NCI-H2196 treated with DMSO at 0.1 percent for 48 hours (cell line): ENCODE measurements at regions not wholly inside any gene's neighbourhood (a gene's known extent, or its start where the extent isn't known, plus 50 kb on each side); places are given as distances from the start of the nearest gene placed in this dataset.
"Not testable (repeated sequence)": the region's sequence is repeated elsewhere in the genome, so short reads cannot be mapped to it uniquely, and the experiment has no call there.

Experiments
- DNase-seq: peaks from one replicate; lab custom pipeline; 2025; ENCODE audit not compliant: unreplicated experiment; lab: John Stamatoyannopoulos, UW

DNA sequence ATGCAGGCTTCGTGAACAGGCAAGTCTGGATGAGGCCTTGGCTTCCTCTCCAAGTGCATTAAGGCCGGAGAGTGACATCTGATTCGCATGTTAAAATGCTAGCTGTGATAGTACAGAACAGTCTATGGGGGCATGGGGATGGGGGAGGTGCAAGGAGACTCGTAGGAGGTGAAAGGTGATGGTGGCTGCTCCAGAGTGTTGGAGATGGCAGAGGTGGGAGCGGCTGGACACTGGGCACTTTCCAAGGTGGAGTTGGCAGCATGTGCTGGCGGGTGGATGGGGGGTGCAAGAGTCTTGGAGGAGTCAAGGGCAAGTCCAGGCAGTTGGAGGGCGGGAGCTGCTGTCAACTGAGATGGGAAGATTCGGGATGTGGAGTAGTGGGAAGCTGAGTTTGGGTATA is 350.9 kb upstream of the TNRC6C start:
- no peak for DNase-seq

DNA sequence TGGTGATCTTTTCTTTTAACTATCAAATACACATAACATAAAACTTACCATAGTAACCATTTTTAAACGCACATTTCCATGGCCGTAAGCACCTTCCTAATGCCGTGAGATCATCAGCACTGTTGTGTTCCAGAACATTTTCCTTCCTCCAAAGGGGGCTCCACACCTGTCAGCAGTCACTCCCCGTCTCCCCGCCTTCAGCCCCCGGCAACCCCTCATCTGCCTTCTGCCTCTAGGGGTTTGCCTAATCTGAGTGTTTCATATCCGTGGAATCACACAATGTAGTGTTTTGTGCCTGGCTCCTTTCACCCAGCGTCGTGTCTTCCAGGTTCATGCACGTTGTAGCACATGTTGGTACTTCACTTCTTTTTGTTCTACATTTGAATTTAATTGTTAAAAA is 350.1 kb upstream of the TNRC6C start:
- DNase-seq: no peak

DNA sequence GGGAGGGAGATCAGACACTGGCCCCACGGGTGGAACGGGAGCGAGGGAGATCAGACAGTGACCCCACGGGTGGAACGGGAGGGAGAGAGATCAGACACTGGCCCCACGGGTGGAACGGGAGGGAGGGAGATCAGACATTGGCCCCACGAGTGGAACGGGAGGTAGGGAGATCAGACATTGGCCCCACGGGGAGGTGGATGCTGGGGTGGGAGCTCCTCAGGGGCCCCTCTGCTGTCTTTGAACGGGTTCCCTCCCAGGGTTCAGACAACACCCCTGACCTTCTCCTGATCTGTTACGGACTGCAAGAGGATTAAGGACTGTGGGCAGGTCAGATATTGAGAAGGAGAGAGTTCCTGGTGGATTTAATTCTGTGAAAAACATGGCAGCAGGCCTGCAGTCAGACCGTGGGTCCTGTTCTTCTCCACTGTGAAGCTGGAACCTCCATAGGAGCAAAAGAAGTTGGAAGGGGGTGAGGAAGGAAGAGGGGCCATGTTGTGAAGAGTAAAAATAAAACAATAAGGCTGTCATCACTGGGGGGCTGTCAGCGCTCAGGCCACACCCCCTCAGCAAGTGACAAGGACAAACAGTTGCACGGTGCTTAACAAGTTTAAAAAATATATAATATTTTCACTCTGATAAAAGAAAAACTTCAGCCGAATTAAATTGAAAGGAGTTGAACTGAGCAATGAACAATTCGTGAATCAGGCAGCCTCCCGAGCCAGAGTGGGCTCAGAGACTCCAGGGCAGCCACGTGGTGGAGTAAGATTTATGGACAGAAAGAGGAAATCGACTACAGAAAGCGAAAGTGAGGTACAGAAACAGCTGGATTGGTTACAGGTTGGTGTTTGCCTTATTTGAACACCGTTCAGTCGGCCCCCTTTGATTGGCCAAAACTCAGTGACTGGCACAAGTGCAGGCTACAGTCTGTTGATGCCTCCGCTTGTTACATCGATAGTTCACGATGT is 348.7 kb upstream of the TNRC6C start:
- DNase-seq: no peak

DNA sequence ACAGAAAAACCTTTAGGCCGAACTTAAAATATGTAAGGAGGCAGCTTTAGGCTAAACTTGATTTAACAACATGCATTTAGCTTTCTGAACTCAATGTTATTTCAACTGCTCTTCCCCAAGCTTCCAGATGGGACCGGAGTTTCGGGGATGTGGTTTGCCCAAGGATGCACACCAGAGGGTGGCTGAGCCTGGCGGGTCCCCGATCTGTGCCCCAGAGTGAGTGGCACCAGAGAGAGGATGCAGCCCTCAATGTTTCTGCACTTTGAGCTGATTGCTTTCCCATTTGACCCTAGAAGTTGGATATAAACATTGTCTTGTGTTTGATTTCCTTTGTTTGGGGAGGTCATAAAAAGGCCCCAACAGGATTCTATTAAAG is 348.0 kb upstream of the TNRC6C start:
- DNase-seq: no peak

DNA sequence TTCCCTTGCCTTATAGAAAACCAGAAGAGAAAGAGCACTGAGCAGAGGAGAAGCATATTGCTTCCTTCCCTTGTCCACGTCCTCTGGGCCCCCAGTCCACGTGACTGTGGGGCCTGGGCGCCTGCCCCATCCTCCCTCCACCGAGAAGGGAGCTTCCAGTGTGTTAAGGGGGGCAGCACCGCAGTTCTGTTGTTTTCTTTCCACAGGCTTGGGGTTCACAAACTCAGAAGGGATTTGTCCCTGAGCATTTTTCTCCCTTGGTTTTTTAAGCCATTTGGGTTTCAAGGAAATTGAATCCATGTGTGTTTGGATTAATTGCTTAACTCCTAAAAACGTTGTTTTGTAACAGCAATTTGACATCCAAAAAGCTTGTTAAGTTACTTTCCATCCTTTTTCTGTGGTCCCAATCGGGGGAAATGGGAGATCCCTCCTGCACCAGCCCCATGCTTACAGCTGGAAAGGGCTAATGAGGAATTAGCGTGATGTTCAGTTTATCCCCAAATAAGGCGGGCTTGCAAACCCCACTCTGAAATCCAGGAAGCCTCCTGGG is 347.5 kb upstream of the TNRC6C start:
- no peak for DNase-seq

GRCh38 chr17:77611791-77612502 is 346.6 kb upstream of the TNRC6C start:
- DNase-seq: no peak

- no peak for DNase-seq
These were observed 345.3 kb upstream of the TNRC6C start for GRCh38 chr17:77613218-77613617.

DNA sequence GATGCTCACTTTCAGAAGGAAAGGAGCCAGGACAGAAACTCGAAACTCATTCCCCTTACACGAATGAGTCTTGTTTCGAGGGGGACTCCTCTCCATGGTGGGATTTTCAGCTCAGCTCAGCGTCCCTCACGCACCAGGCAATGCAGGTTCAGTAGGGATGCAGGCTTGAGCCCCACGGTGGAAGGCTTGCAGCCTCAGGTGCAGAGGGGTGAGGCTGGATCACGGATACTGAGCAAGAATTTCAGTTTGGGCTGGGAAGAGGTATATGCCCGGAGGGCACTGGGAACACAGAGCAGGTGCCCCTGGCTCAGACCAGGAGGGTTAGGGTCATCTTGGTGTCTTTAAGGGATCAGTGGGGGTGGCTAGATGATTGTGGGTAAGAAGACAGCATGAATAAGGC is 344.9 kb upstream of the TNRC6C start:
- DNase-seq: no peak

- DNase-seq: no peak
These were observed 342.7 kb upstream of the TNRC6C start for GRCh38 chr17:77615703-77616253.

DNA sequence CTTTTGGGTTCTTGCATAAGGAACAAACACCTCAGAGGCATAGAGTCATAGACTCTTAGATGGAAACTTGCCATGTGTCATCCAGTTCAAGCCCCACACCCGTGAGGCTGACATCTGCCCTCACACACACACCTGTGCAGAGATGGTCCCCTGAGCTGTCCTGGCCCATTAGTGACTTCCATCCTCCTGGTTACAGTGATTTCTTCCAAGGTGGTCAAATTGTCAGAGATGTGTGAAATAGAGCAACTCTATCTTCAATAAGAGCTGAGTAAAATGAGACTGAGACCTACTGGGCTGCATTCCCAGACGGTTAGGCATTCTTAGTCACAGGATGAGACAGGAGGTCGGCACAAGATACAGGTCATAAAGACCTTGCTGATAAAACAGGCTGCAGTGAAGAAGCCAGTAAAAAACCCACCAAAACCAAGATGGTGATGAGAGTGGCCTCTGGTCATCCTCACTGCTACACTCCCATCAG is 342.2 kb upstream of the TNRC6C start:
- no peak for DNase-seq

- DNase-seq: no peak
These were observed 341.0 kb upstream of the TNRC6C start for GRCh38 chr17:77617516-77617915.

DNA sequence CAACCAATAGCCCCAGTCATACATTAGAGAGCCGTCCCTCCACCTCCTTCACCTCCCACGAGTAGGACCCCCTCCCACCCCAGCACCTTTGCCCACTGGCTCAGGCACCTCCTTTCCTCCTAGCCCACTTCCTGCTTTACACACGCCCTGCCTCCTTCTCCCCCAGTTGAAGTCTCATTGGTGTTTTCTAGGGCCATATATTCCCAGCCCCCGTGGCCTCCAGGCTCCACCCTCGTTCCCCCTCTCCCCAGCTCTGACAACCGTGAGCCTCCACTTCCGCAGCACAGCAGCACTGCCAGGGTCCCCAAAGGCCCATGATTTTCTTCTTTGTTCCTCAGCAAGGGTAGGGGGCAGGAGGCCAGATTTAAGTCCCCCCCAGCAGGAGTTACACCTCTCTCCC is 340.3 kb upstream of the TNRC6C start:
- no peak for DNase-seq

GRCh38 chr17:77618731-77619130 is 339.8 kb upstream of the TNRC6C start:
- no peak for DNase-seq

DNA sequence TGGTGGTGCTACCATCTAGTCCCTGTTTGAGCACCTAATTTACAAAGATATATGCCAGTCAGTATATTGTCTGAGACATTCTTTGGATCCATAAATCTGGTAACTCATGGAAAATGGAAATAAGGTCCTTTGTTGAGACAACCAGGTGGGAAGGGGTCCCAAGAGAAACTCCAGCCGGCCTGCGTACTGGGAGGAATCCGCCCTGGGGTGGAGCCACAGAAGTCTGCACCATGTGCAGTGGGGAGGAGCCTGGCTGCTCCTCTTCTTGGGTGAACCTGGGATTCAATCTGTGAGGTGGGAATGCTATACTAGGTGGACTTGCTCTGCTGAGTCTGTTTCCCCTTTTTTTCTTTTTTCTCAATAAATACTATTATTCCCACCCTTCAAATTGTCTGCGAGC is 339.2 kb upstream of the TNRC6C start:
- DNase-seq: no peak

- no peak for DNase-seq
These were observed 338.7 kb upstream of the TNRC6C start for GRCh38 chr17:77619851-77620250.

- DNase-seq: no peak
These were observed 338.2 kb upstream of the TNRC6C start for GRCh38 chr17:77620282-77620681.

GRCh38 chr17:77622084-77622483 is 336.4 kb upstream of the TNRC6C start:
- DNase-seq: not testable (repeated sequence)

DNA sequence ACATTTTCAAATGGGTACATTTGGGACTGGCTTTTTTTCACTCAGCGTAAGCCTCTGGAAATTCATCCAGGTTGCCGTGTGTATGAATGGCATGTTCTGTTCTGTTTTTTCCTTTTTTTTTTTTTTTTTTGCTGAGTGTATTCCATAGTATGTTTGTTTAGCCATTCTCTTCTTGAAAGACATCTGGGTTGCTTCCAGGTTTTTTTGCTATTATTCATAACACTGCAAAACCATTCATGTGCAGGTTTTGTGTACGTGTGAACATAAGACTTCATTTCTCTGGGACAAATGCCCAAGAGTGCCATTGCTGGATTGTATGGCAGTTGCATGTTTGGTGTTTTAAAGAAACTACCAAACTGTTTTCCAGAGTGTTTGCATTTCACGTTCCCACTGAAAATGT is 335.9 kb upstream of the TNRC6C start:
- DNase-seq: no peak

DNA sequence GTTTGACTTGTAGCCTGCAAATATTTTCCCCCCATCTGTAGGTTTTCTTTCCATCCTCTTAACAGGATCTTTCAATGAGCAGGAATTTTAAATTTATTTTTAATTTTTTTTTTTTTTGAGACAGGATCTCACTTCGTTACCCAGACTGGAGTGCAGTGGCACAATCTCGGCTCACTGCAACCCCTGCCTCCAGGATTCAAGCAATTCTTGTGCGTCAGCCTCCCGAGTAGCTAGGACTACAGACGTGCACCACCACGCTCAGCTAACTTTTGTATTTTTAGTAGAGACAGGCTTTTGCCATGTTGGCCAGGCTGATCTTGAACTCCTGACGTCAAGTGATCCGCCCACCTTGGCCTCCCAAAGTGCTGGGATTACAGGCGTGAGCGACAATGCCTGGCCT is 335.2 kb upstream of the TNRC6C start:
- DNase-seq: not testable (repeated sequence)

DNA sequence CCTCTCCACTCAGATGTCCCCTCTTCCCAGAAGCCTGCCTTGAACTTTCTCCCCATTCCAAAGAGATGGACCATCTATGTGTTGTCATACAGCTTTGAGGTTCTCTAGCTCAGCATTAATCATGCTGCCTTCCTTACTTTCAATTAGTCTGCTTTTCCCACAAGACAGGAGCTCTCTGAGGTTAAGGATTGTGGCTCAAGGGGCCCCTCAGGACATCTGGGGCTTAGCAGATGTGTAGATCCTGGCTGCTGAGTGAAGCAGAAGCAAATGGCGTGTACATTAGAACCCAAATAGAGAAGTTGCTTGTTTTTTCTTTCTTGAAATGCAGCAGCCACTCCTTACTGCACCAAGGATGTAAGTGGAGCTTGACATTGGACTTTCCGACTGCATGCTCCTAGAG is 330.5 kb upstream of the TNRC6C start:
- DNase-seq: no peak

DNA sequence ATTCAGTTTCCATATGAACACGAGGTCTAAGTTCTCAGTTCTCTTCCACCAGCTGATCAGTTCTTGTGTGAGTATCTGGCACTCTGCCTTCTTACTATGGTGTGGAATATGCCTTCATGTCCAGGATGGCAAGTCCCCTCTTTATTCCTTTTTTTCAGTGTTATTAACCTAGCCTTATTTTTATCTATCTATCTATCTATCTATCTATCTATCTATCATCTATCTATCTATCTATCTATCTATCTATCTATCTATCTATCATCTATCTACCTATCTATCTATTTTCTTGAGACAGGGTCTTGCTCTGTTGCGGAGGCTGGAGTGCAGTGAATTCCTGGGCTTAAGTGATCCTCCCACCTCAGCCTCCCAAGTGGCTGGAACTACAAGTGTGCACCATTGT is 329.2 kb upstream of the TNRC6C start:
- DNase-seq: not testable (repeated sequence)

- no peak for DNase-seq
These were observed 327.2 kb upstream of the TNRC6C start for GRCh38 chr17:77631307-77631706.
